GM18861 (cell line): ENCODE measurements at regions not wholly inside any gene's neighbourhood (a gene's known extent, or its start where the extent isn't known, plus 50 kb on each side); places are given as distances from the start of the nearest gene placed in this dataset.
A peak's percentile ranks its signal among the peaks of the same experiment; 100 is the strongest.
"Not testable (repeated sequence)": the region's sequence is repeated elsewhere in the genome, so short reads cannot be mapped to it uniquely, and the experiment has no call there.

Source experiments
- ATAC-seq: cut with Tn5 transposase; IDR thresholded peaks from one replicate; pipeline ENCODE4 v1.9.1; 2021; ENCODE audit not compliant: unreplicated experiment

- no peak for ATAC-seq
These were observed 50.5 kb upstream of the PARP4 start for GRCh38 chr13:24563087-24563486.

- peak; percentile 44 for ATAC-seq
These were observed 51.4 kb upstream of the PARP4 start for GRCh38 chr13:24563971-24564370.

- peak; percentile 54 for ATAC-seq
These were observed 52.3 kb upstream of the PARP4 start for GRCh38 chr13:24564881-24565280.

GRCh38 chr13:24567593-24567992 is 55.0 kb upstream of the PARP4 start:
- not testable (repeated sequence) for ATAC-seq

- no peak for ATAC-seq
These were observed 62.3 kb upstream of the PARP4 start for GRCh38 chr13:24574847-24575246.

GRCh38 chr13:24580315-24580714 is 67.7 kb upstream of the PARP4 start:
- not testable (repeated sequence) for ATAC-seq

- not testable (repeated sequence) for ATAC-seq
These were observed 69.0 kb upstream of the PARP4 start for GRCh38 chr13:24581578-24581977.

GRCh38 chr13:24591697-24592096 is 79.1 kb upstream of the PARP4 start:
- not testable (repeated sequence) for ATAC-seq

GRCh38 chr13:24597906-24598670 is 82.1 kb upstream of the ATP12A start:
- ATAC-seq: not testable (repeated sequence)

- ATAC-seq: not testable (repeated sequence)
These were observed 81.0 kb upstream of the ATP12A start for GRCh38 chr13:24599019-24599791.

- ATAC-seq: peak; percentile 72
These were observed 74.3 kb upstream of the ATP12A start for GRCh38 chr13:24605923-24606372.

- ATAC-seq: no peak
These were observed 73.6 kb upstream of the ATP12A start for GRCh38 chr13:24606486-24607170.

GRCh38 chr13:24610956-24611355 is 69.3 kb upstream of the ATP12A start:
- no peak for ATAC-seq

GRCh38 chr13:24612726-24613125 is 67.5 kb upstream of the ATP12A start:
- ATAC-seq: no peak

- ATAC-seq: no peak
These were observed 67.1 kb upstream of the ATP12A start for GRCh38 chr13:24613128-24613527.

GRCh38 chr13:24613755-24614154 is 66.5 kb upstream of the ATP12A start:
- no peak for ATAC-seq

GRCh38 chr13:24614306-24615080 is 65.7 kb upstream of the ATP12A start:
- ATAC-seq: no peak

- no peak for ATAC-seq
These were observed 65.1 kb upstream of the ATP12A start for GRCh38 chr13:24615114-24615513.

GRCh38 chr13:24615911-24616472 is 64.2 kb upstream of the ATP12A start:
- no peak for ATAC-seq

GRCh38 chr13:24616514-24616913 is 63.7 kb upstream of the ATP12A start:
- ATAC-seq: no peak
